Neural crest cell (in vitro differentiated cells): ENCODE measurements at regions not wholly inside any gene's neighbourhood (a gene's known extent, or its start where the extent isn't known, plus 50 kb on each side); places are given as distances from the start of the nearest gene placed in this dataset.

Experiments used
- DNase-seq: peaks from one replicate; pipeline ENCODE4 v3.0.0; 2021; ENCODE audit warnings: low read depth, mixed read lengths, low spot score
- H3K27ac Mint-ChIP-seq: one replicate; pipeline ENCODE4 v1.8.0; 2021; ENCODE audit warnings: mild to moderate bottlenecking, mixed read lengths; ENCODE audit not compliant: unreplicated experiment
- H3K27me3 Mint-ChIP-seq: 2 replicates; pipeline ENCODE4 v1.8.0; 2021; ENCODE audit warnings: low read depth, mild to moderate bottlenecking, mixed read lengths
- H3K36me3 Mint-ChIP-seq: 2 replicates; pipeline ENCODE4 v1.8.0; 2021; ENCODE audit warnings: low read depth, mild to moderate bottlenecking, mixed read lengths
- H3K4me1 Mint-ChIP-seq: 2 replicates; pipeline ENCODE4 v1.8.0; 2021; ENCODE audit warnings: mixed read lengths
- H3K4me3 Mint-ChIP-seq: one replicate; pipeline ENCODE4 v1.8.0; 2021; ENCODE audit warnings: mild to moderate bottlenecking, mixed read lengths
- H3K9me3 Mint-ChIP-seq: 2 replicates; pipeline ENCODE4 v1.8.0; 2021; ENCODE audit warnings: mixed read lengths
- CTCF ChIP-seq: fragments of 200-600 bp; sonication (generic); conservative IDR thresholded peaks from 2 replicates; pipeline ENCODE4 v1.5.0; 2021; ENCODE audit warnings: antibody characterized with exemption, mild to moderate bottlenecking

GRCh38 chr2:216927163-216927562 is 67.3 kb upstream of the TNP1 start:
- Mint-ChIP-seq H3K9me3 (peaks cover 7% of the 10 kb centered on the region), H3K27me3 (no peaks in the 10 kb centered on the region), H3K27ac (no peak overlapping the region), H3K36me3 (no peaks in the 10 kb centered on the region), H3K4me1 (peaks cover 50% of the 10 kb centered on the region), H3K4me3 (no peak overlapping the region)
- TF ChIP-seq CTCF: no peak
- DNase-seq: no peak

- Mint-ChIP-seq H3K4me1 (peaks cover 61% of the 10 kb centered on the region), H3K4me3 (no peak overlapping the region), H3K9me3 (peaks cover 7% of the 10 kb centered on the region), H3K27ac (no peak overlapping the region), H3K27me3 (no peaks in the 10 kb centered on the region), H3K36me3 (no peaks in the 10 kb centered on the region)
- TF ChIP-seq CTCF: no peak
- no peak for DNase-seq
Measured at GRCh38 chr2:216925636-216926366, 65.9 kb upstream of the TNP1 start.

- TF ChIP-seq CTCF: no peak
- Mint-ChIP-seq H3K27ac (no peak overlapping the region), H3K4me1 (peaks cover 65% of the 10 kb centered on the region), H3K4me3 (no peak overlapping the region), H3K27me3 (no peaks in the 10 kb centered on the region), H3K9me3 (peaks cover 7% of the 10 kb centered on the region), H3K36me3 (no peaks in the 10 kb centered on the region)
- DNase-seq: no peak
Measured at GRCh38 chr2:216925006-216925405, 65.1 kb upstream of the TNP1 start.

GRCh38 chr2:216923706-216924105 is 63.8 kb upstream of the TNP1 start:
- Mint-ChIP-seq H3K9me3 (no peaks in the 10 kb centered on the region), H3K4me3 (no peak overlapping the region), H3K4me1 (peaks cover 65% of the 10 kb centered on the region), H3K27ac (no peak overlapping the region), H3K27me3 (no peaks in the 10 kb centered on the region), H3K36me3 (no peaks in the 10 kb centered on the region)
- TF ChIP-seq CTCF: no peak
- DNase-seq: no peak

- no peaks in the 10 kb centered on the region for H3K36me3 Mint-ChIP-seq
- no peak for TF ChIP-seq CTCF
- no peaks in the 10 kb centered on the region for H3K27me3 Mint-ChIP-seq
- no peak overlapping the region for H3K4me3 Mint-ChIP-seq
- no peaks in the 10 kb centered on the region for H3K9me3 Mint-ChIP-seq
- H3K4me1 Mint-ChIP-seq: peaks cover 65% of the 10 kb centered on the region
- H3K27ac Mint-ChIP-seq: no peak overlapping the region
- DNase-seq: no peak
Measured at GRCh38 chr2:216922175-216922780, 62.4 kb upstream of the TNP1 start.
